ENCODE measurements at regions not wholly inside any gene's neighbourhood (a gene's known extent, or its start where the extent isn't known, plus 50 kb on each side); places are given as distances from the start of the nearest gene placed in this dataset.
"Not testable (repeated sequence)": the region's sequence is repeated elsewhere in the genome, so short reads cannot be mapped to it uniquely, and the experiment has no call there.

DNA sequence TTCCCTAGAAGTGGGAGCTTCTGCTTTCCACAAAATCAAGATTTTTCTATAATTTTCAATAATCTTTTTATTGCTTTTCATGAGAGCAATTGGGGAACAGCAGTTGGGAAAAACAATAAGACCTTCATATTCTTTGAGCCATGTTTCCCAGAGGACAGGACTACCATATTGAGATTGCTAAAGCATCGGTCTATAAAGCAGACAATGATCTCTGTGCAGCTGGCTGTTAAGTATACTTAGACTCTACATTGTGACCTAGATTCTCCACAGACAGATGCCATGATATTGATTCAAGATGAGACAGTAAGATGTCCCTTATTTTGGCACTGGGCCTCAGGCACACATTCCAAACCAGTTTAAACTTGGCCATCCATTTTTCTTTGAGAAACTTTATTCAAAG, 1178.7 kb downstream of the SUCLG1 start:
- H3K4me1 ChIP-seq = no peaks in the 10 kb centered on the region
- no peak for DNase-seq
- no peak overlapping the region for H3K4me3 ChIP-seq
- no peak overlapping the region for H3K27ac ChIP-seq
- H3K9ac ChIP-seq (ENCODE audit: low read depth in 2 of 2, low read length in 2 of 2) = no peak overlapping the region
- no peaks in the 10 kb centered on the region for H3K36me3 ChIP-seq
- TF ChIP-seq, protein P1, sequence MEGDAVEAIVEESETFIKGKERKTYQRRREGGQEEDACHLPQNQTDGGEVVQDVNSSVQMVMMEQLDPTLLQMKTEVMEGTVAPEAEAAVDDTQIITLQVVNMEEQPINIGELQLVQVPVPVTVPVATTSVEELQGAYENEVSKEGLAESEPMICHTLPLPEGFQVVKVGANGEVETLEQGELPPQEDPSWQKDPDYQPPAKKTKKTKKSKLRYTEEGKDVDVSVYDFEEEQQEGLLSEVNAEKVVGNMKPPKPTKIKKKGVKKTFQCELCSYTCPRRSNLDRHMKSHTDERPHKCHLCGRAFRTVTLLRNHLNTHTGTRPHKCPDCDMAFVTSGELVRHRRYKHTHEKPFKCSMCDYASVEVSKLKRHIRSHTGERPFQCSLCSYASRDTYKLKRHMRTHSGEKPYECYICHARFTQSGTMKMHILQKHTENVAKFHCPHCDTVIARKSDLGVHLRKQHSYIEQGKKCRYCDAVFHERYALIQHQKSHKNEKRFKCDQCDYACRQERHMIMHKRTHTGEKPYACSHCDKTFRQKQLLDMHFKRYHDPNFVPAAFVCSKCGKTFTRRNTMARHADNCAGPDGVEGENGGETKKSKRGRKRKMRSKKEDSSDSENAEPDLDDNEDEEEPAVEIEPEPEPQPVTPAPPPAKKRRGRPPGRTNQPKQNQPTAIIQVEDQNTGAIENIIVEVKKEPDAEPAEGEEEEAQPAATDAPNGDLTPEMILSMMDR (IDR thresholded peaks at IDR 0.05) = no peak
- intact Hi-C loops (cut with DNase I) = no loop called here
- no peaks in the 10 kb centered on the region for H3K27me3 ChIP-seq
- H3K9me3 ChIP-seq = no peaks in the 10 kb centered on the region

DNA sequence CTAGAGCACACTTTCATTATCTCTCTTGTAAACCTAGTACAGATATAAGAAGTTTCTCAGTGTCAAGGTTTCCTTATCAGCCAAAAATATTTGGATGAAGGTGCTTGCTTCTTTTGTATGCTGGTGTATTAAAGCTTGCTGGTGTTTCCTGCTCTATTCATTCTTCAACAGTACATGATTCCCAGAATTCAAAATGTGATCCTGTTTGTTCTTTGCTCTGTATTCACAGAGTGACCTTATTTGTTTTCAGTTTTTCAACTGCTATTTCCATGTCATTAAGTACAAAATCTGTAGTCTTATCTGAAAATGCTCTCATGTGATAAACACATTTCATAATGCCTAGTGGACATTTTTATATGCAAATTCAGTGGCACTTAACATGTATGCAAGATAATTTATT, 1185.8 kb downstream of the SUCLG1 start:
- no peaks in the 10 kb centered on the region for H3K4me1 ChIP-seq
- no peaks in the 10 kb centered on the region for H3K36me3 ChIP-seq
- no peaks in the 10 kb centered on the region for H3K27me3 ChIP-seq
- TF ChIP-seq, protein P1 (IDR thresholded peaks at IDR 0.05) = no peak
- H3K27ac ChIP-seq = no peak overlapping the region
- intact Hi-C loops (cut with DNase I) = no loop called here
- H3K9me3 ChIP-seq = no peaks in the 10 kb centered on the region
- no peak overlapping the region for H3K4me3 ChIP-seq
- H3K9ac ChIP-seq (ENCODE audit: low read depth in 2 of 2, low read length in 2 of 2) = no peak overlapping the region
- no peak for DNase-seq

DNA sequence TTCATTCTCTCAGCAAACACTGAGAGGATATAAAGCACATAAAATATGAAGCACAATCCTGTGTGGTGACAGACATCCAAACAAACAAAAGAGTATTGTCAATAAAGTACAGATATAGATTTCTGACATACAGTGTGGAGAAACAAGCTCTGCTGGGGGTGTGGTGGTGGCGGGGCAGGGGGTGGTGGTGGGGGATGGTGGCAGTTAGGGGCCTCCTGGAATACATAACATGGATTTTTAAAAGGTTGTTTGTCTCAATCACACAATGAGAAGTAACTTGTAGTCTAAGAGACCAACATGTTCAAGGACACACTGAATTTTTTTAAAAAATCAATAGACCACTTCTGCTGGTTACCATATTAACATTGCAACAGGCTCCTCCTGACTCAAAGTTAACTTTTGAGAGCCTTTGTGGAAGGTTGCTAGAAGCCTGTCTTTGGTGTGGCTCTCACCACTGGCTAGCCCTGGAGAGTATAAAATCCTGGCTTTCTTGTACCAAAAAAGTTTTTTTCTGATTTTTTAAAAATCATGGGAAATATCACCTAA, 1197.4 kb downstream of the SUCLG1 start:
- H3K36me3 ChIP-seq = no peaks in the 10 kb centered on the region
- no peak overlapping the region for H3K9ac ChIP-seq (ENCODE audit: low read depth in 2 of 2, low read length in 2 of 2)
- H3K9me3 ChIP-seq = no peaks in the 10 kb centered on the region
- DNase-seq = no peak
- H3K4me1 ChIP-seq = no peaks in the 10 kb centered on the region
- H3K27me3 ChIP-seq = no peaks in the 10 kb centered on the region
- intact Hi-C loops (cut with DNase I) = no loop called here
- no peak overlapping the region for H3K27ac ChIP-seq
- TF ChIP-seq, protein P1 (IDR thresholded peaks at IDR 0.05) = no peak
- no peak overlapping the region for H3K4me3 ChIP-seq

DNA sequence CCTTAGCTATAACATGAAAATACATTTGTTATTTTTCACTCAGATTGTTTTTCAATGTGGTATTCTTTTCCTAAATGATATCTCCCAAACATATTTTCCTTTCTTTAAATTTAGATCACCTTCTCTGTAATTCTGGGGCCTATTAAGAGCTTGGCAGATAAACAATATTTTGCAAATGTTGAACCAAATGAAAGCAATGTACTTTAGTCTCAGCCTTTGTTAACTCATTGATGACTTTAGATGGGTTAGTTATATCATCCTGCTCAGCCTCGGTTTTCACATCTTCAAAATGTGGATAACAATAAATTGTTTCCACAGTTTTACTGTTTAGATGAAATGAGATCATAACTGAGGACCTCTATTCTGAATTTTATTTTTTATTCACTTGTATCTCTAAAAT, 1205.2 kb downstream of the SUCLG1 start:
- TF ChIP-seq, protein P1 (IDR thresholded peaks at IDR 0.05) = no peak
- H3K4me3 ChIP-seq = no peak overlapping the region
- intact Hi-C loops (cut with DNase I) = no loop called here

DNA sequence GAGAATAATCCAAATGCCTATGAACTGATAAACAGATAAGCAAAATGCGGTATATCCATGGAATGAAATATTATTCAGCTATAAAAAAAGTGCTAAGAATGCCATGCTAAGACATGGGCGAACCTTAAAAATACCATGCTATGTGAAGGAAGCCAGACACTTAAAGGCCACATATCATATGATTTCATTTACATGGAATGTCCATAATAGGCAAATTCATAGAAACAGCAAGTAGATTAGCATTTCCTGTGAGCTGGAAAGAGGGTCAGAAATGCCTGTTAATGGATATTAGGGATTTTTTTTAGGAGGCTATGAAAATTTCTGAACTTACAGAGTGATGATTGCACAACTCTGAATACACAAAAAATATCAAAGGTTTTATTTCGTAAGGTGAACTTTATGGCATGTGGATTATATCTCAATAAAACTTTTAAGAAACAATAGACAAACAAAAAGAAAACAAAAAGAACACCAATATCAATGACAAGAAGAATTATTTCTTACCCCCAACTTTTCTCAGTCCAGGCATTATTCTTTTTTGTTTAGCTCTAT, 1207.7 kb downstream of the SUCLG1 start:
- TF ChIP-seq, protein P1 (IDR thresholded peaks at IDR 0.05) = no peak
- intact Hi-C loops (cut with DNase I) = no loop called here
- no peaks in the 10 kb centered on the region for H3K36me3 ChIP-seq
- H3K27me3 ChIP-seq = no peaks in the 10 kb centered on the region
- H3K4me3 ChIP-seq = no peak overlapping the region
- H3K9ac ChIP-seq (ENCODE audit: low read depth in 2 of 2, low read length in 2 of 2) = no peak overlapping the region
- H3K4me1 ChIP-seq = no peaks in the 10 kb centered on the region
- no peaks in the 10 kb centered on the region for H3K9me3 ChIP-seq
- no peak for DNase-seq
- no peak overlapping the region for H3K27ac ChIP-seq

More for the DNA sequence above, 1205.2 kb downstream of the SUCLG1 start:
- H3K27ac ChIP-seq = no peak overlapping the region
- H3K4me1 ChIP-seq = no peaks in the 10 kb centered on the region
- no peak for DNase-seq
- H3K9ac ChIP-seq (ENCODE audit: low read depth in 2 of 2, low read length in 2 of 2) = no peak overlapping the region
- H3K27me3 ChIP-seq = no peaks in the 10 kb centered on the region
- no peaks in the 10 kb centered on the region for H3K9me3 ChIP-seq
- no peaks in the 10 kb centered on the region for H3K36me3 ChIP-seq

DNA sequence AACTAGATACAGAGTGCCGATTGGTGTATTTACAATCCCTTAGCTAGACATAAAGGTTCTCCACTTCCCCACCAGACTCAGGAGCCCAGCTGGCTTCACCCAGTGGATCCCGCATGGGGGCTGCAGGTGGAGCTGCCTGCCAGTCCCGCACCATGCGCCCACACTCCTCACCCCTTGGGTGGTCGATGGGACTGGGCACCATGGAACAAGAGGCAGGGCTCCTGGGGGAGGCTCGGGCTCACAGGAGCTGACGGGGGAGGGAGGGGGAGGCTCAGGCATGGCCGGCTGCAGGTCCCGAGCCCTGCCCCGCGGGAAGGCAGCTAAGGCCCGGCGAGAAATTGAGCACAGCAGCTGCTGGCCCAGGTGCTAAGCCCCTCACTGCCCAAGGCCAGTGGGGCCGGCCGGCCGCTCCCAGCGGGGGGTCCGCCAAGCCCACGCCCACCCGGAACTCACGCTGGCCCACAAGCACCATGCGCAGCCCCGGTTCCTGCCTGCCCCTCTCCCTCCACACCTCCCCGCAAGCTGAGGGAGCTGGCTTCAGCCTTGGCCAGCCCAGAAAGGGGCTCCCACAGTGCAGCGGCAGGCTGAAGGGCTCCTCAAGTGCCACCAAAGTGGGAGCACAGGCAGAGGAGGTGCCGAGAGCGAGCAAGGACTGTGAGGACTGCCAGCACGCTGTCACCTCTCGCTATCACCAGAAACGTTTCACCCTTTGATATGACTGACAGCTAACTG, 1213.1 kb downstream of the SUCLG1 start:
- H3K9me3 ChIP-seq; H3K9ac ChIP-seq (ENCODE audit: low read depth in 2 of 2, low read length in 2 of 2); H3K4me3 ChIP-seq; intact Hi-C loops (cut with DNase I); H3K27me3 ChIP-seq; H3K36me3 ChIP-seq; H3K27ac ChIP-seq; H3K4me1 ChIP-seq; DNase-seq: not testable (repeated sequence)
